GM18520 (cell line): ENCODE measurements at regions not wholly inside any gene's neighbourhood (a gene's known extent, or its start where the extent isn't known, plus 50 kb on each side); places are given as distances from the start of the nearest gene placed in this dataset.
"Not testable (repeated sequence)": the region's sequence is repeated elsewhere in the genome, so short reads cannot be mapped to it uniquely, and the experiment has no call there.

Source experiments
- ATAC-seq: cut with Tn5 transposase; IDR thresholded peaks from one replicate; pipeline ENCODE4 v1.9.1; 2021; ENCODE audit not compliant: unreplicated experiment

- ATAC-seq = no peak
These were observed 160.9 kb downstream of the SPTSSA start for GRCh38 chr14:34300882-34301734.

GRCh38 chr14:34300330-34300729 is 161.7 kb downstream of the SPTSSA start:
- no peak for ATAC-seq

DNA sequence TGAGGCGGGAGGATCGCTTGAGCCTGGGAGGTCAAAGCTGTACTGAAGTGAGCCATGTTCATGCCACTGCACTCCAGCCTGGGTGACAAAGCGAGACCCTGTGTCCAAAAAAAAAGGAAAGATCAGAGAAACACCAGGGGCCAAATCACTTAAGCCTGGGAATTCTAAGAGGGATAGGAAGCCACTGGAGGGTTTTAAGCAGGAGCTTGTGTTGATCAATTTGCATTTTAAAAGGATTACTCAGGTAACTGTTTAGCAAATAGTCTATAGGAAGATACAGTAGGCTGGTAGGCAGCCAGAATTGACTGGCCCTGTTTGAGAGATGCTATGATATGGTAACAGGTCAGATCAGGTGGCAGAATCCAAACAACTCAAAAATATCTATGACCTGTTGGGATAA is 162.7 kb downstream of the SPTSSA start:
- ATAC-seq = no peak

- ATAC-seq = no peak
These were observed 164.1 kb downstream of the SPTSSA start for GRCh38 chr14:34297786-34298520.

- no peak for ATAC-seq
These were observed 178.4 kb downstream of the SPTSSA start for GRCh38 chr14:34283590-34283989.

DNA sequence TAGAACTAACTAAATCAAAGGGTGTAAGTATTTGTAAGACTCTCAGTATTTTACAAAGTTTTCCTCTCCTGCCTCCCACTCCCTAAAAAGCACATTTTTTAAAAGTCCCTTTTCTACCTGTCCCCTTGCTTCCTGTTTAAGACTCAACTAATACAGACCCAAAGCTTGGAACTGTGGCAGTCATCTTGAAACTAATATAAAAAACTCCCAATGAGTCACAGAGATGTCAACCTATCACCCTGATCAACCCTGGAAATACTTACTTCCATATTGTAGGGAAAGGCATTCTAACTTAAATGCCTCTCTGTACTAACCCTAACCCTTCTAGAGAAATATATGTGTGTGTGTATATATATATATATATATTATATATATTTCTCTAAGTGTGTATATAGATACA is 184.8 kb downstream of the SPTSSA start:
- ATAC-seq = no peak

- ATAC-seq = no peak
These were observed 186.5 kb downstream of the SPTSSA start for GRCh38 chr14:34275530-34275929.

- no peak for ATAC-seq
These were observed 187.0 kb downstream of the SPTSSA start for GRCh38 chr14:34275078-34275477.

GRCh38 chr14:34273716-34274115 is 188.3 kb downstream of the SPTSSA start:
- not testable (repeated sequence) for ATAC-seq

- ATAC-seq = no peak
These were observed 191.7 kb downstream of the SPTSSA start for GRCh38 chr14:34270361-34270760.

GRCh38 chr14:34266344-34266743 is 195.7 kb downstream of the SPTSSA start:
- no peak for ATAC-seq

GRCh38 chr14:34262127-34262910 is 199.7 kb downstream of the SPTSSA start:
- ATAC-seq = no peak

DNA sequence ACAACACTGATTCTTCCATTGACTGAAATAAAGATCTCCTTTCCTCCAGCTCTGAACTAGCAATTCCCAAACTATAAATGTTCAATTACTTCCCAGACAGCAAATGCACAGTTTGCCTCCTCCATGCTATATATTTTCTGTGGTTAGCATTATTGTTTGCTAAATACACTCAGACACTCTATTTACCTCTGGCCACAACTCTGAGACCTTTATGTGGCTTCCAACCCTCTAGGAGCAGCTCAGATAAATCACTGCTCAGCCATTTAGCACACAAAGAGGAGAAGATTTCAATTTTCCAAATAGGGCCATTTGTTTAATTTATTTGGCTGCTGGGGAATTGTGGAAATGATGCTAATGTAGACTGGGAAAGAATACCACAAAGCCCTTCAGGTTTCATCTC is 202.0 kb downstream of the SPTSSA start:
- ATAC-seq = no peak

- ATAC-seq = no peak
These were observed 203.7 kb downstream of the SPTSSA start for GRCh38 chr14:34258318-34258717.

DNA sequence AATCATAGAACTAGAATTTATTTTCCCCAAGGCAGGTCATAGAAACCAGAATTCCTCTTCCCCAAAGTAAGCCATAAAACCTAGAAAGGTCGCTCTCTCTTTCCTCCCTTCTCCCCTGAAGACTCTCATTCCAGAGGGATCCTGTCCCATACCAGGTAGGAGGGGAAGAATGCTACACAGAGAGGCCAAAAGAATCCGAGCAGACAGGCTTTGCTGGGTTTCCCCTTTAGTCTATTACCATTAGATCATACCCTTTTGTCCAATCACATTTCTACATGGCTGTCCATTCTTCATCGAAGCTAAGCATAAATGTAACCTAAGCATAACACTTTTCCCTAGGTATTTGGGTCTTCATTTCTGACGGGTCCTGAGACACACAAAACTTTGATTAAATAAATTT is 204.5 kb downstream of the SPTSSA start:
- no peak for ATAC-seq

DNA sequence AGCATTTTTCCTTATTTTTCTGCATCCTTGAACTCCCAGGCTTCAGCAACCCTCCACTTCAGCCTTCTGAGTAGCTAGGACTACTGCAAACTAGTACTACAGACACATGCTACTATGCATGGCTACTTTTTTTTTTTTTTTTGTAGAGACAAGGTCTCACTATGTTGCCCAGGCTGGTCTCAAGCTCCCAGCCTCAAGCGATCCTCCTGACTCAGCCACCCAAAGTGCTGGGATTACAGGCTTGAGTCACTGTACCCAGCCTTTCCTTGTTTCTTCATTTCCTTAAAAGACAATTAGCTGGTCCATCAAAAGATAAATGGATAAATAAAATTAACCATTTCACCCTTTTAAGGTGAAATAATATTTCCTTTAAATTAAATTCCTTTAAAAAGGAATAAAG is 205.8 kb downstream of the SPTSSA start:
- ATAC-seq = no peak

DNA sequence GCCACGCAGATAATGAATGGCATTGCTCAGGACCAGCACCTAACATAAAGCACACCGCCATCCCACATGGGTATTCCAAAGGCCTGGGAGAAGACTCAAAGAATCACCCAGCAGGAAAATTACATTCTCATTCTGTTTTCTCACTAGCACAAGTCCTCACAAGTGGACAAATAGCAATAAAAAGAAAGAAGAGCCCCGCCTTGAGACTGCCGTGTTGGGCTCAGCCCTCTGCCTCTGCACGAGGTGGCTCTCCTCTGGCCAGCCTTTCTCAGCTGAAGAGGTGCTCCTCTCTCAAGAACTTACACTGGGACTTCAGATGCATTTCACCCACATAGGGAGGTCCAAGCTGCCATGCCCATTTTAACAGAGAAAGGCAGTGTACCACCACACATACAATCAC is 207.5 kb downstream of the SPTSSA start:
- ATAC-seq = no peak

DNA sequence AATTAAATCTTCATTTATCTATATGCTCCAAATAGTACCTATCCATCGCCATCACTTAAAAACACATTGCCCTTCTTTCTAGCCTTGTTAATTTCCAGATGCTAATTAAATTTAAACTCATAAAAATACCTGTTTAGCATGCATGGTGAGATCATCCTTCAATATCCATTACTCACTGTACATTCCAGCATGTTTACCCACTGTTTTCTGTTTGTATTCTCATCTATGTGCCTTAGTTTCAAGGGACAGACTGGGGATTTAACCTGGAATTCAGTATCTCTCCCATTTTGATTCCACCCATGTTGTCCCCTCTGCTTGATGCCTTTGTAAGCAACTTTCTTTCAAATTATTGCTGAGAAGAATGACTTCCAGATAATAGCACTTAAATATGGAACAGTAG is 208.0 kb downstream of the SPTSSA start:
- no peak for ATAC-seq

DNA sequence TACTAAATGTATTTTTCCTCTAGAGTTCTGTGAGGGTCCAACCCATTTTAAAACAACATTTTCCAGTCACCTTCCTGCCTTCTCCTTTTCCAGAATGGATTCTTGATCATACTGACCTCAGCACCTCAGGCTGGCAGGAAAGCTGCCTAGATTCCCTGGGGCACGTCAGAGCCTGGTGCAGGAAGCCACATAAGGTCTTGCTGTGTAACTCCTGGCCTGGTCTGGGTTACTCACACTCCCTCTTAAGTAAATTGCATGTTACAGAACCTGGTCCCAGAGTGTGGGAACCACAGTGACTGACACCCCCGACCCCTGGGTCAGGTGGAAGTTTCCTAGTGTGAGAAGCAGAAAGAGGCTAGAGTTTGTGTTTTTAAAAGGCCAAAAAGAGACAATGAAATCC is 209.8 kb downstream of the SPTSSA start:
- no peak for ATAC-seq

- no peak for ATAC-seq
These were observed 210.4 kb downstream of the SPTSSA start for GRCh38 chr14:34251662-34252061.

DNA sequence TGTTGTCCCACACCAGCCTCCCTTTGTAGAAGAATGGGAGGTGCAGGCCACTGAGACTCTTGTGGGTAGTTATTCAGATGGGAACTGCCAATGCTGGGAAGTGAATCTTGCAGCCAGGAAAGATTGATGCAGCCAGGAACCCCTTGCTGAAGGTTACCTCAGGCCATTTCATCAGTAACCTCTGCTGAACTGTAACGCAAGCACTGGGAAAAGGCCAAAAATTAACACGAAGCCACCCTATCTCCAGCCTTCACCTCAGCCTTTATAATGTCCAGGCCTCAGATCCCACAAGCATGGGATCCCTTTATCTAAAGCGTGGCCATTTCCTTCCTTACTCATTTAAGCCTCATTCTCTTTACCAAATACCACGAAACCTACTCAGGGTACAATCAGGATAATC is 211.1 kb downstream of the SPTSSA start:
- ATAC-seq = no peak

GRCh38 chr14:34247605-34248004 is 214.4 kb downstream of the SPTSSA start:
- ATAC-seq = no peak
